ENCODE measurements at regions not wholly inside any gene's neighbourhood (a gene's known extent, or its start where the extent isn't known, plus 50 kb on each side); places are given as distances from the start of the nearest gene placed in this dataset.
"Not testable (repeated sequence)": the region's sequence is repeated elsewhere in the genome, so short reads cannot be mapped to it uniquely, and the experiment has no call there.

GRCh38 chr5:60546207-60546606, 153.8 kb downstream of the DEPDC1B start:
- intact Hi-C loops (cut with micrococcal nuclease): no loop called here

GRCh38 chr5:60545551-60545950, 154.4 kb downstream of the DEPDC1B start:
- intact Hi-C loops (cut with micrococcal nuclease): no loop called here

- intact Hi-C loops (cut with micrococcal nuclease): no loop called here
These were observed 155.8 kb downstream of the DEPDC1B start for GRCh38 chr5:60544142-60544541.

- intact Hi-C loops (cut with micrococcal nuclease): no loop called here
These were observed 158.0 kb downstream of the DEPDC1B start for GRCh38 chr5:60541980-60542379.

- intact Hi-C loops (cut with micrococcal nuclease): no loop called here
These were observed 158.8 kb downstream of the DEPDC1B start for GRCh38 chr5:60540856-60541805.

GRCh38 chr5:60538955-60539866, 160.8 kb downstream of the DEPDC1B start:
- intact Hi-C loops (cut with micrococcal nuclease): no loop called here

GRCh38 chr5:60538426-60538825, 161.5 kb downstream of the DEPDC1B start:
- intact Hi-C loops (cut with micrococcal nuclease): no loop called here

- intact Hi-C loops (cut with micrococcal nuclease): no loop called here
These were observed 164.0 kb downstream of the DEPDC1B start for GRCh38 chr5:60535951-60536350.

- intact Hi-C loops (cut with micrococcal nuclease): no loop called here
These were observed 164.8 kb downstream of the DEPDC1B start for GRCh38 chr5:60535198-60535597.

- intact Hi-C loops (cut with micrococcal nuclease): no loop called here
These were observed 166.2 kb downstream of the DEPDC1B start for GRCh38 chr5:60533789-60534188.

- intact Hi-C loops (cut with micrococcal nuclease): not testable (repeated sequence)
These were observed 167.2 kb downstream of the DEPDC1B start for GRCh38 chr5:60532796-60533195.

GRCh38 chr5:60530144-60530848, 169.7 kb downstream of the DEPDC1B start:
- intact Hi-C loops (cut with micrococcal nuclease): not testable (repeated sequence)

GRCh38 chr5:60529001-60529400, 171.0 kb downstream of the DEPDC1B start:
- intact Hi-C loops (cut with micrococcal nuclease): no loop called here

GRCh38 chr5:60527072-60527471, 172.9 kb downstream of the DEPDC1B start:
- intact Hi-C loops (cut with micrococcal nuclease): no loop called here

GRCh38 chr5:60526336-60526875, 173.6 kb downstream of the DEPDC1B start:
- intact Hi-C loops (cut with micrococcal nuclease): no loop called here

- intact Hi-C loops (cut with micrococcal nuclease): no loop called here
These were observed 177.6 kb downstream of the DEPDC1B start for GRCh38 chr5:60522292-60522905.

GRCh38 chr5:60521376-60522291, 178.3 kb downstream of the DEPDC1B start:
- intact Hi-C loops (cut with micrococcal nuclease): no loop called here

- intact Hi-C loops (cut with micrococcal nuclease): no loop called here
These were observed 179.3 kb downstream of the DEPDC1B start for GRCh38 chr5:60520451-60521227.

GRCh38 chr5:60519372-60519771, 180.6 kb downstream of the DEPDC1B start:
- intact Hi-C loops (cut with micrococcal nuclease): no loop called here
